EL (cell line): ENCODE measurements at regions not wholly inside any gene's neighbourhood (a gene's known extent, or its start where the extent isn't known, plus 50 kb on each side); places are given as distances from the start of the nearest gene placed in this dataset.
A peak's percentile ranks its signal among the peaks of the same experiment; 100 is the strongest.
"Not testable (repeated sequence)": the region's sequence is repeated elsewhere in the genome, so short reads cannot be mapped to it uniquely, and the experiment has no call there.

Source experiments
- DNase-seq: peaks from one replicate; pipeline ENCODE4 v3.0.0-alpha.2; 2016

- no peak for DNase-seq
Measured at GRCh38 chr9:42378418-42378815, 195.0 kb downstream of the SPATA31A6 start.

DNA sequence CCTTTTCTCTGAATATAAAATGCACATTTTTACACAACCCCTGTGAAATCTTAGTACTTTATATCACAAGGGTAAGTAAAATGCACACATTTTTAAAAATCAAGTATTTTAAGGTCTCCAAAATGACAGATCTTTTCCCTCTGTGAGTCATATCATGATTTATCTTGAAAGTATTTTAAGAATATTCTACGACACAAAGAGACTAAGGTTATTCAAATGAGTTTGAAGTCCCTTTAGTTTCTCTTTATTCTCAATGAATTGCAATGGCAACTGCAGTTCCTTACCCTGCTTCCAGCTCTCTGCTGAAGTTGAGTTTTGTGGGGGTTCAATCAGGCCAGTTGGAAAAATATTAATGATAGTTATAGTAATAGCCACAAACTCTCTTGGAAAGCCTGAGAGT lies 196.1 kb downstream of the SPATA31A6 start:
- not testable (repeated sequence) for DNase-seq

DNA sequence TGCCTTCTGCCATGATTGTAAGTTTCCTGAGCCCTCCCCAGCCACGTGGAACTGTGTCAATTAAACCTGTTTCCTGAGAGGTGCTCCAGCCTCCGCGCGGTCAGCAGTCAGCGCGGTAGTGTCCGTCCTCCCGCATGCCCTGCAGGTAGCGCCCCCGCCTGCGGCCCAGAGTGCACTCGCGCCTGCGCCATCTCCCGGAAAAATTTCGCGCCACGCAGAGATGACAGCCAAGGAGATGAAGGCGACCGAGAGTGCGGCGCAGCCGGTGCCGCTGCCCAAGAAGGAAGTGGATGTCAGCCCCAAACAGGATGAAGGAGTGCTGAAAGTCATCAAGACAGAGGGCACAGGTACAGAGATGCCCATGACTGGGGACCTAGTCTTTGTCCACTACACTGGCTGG lies 201.1 kb downstream of the SPATA31A6 start:
- DNase-seq, result not testable (repeated sequence)

GRCh38 chr9:42385574-42386120 lies 202.2 kb downstream of the SPATA31A6 start:
- not testable (repeated sequence) for DNase-seq

DNA sequence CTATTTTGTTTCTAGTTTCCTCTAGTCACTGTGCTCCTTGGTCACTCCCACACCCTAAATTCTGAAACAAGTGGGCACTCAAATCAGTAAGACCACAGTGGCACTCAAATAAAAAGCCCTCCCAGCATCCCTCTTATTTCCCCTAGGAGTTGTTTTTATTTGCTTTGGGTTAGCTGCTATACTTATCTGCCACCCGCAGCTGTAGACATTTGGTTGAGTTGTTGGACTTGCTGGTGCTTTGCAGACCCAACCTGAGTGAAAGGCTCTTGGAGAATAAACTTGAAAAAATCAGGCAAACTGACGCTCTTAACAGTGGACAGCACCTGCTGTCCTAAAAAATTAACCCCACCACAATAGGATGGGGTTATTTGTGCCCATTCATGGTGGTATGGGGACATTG lies 203.0 kb downstream of the SPATA31A6 start:
- no peak for DNase-seq

DNA sequence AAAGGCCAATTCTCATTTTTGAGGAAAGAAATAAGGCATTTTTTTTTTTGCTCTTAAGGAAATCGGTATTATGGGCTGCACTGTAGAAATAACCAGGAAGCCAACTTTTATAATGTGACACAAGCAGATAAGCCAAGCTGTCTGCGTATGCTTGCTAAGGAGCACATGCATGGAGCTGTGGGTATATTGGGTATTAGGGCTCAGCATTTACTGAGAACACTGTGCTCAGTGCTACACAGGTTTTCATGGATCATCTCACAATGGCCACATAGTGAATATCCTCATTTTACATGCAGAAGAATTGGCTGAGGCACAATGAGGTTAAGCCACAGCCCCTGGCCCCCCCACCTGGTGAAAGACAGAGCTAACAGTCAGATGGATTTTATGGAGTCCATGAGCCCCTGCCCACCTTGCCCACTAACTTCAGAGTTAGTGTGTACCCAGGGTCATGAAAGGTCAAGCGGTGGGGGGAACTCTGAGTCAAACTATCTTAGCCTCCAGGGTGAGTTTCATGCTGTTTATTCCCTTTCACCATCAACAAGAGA lies 204.8 kb downstream of the SPATA31A6 start:
- DNase-seq, result no peak

DNA sequence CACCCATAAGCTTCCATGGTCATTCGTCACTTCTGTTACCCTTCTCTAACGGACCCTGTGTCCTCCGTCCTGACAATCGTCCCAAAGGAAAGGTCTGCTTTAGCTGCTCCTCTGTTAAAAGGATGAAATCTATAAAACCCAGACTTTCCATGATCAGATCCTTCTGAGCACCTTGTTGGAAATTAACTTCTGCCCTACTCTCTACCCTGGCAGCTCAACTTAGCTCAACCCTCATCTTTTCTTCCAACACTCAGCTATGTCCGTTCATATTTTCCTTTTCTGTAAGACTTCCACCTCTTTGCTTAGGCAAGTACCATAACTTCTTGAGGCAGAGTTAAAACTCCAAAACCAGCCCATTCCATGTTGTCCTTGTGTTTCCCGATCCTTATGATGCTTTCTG lies 205.4 kb downstream of the SPATA31A6 start:
- DNase-seq, result no peak

DNA sequence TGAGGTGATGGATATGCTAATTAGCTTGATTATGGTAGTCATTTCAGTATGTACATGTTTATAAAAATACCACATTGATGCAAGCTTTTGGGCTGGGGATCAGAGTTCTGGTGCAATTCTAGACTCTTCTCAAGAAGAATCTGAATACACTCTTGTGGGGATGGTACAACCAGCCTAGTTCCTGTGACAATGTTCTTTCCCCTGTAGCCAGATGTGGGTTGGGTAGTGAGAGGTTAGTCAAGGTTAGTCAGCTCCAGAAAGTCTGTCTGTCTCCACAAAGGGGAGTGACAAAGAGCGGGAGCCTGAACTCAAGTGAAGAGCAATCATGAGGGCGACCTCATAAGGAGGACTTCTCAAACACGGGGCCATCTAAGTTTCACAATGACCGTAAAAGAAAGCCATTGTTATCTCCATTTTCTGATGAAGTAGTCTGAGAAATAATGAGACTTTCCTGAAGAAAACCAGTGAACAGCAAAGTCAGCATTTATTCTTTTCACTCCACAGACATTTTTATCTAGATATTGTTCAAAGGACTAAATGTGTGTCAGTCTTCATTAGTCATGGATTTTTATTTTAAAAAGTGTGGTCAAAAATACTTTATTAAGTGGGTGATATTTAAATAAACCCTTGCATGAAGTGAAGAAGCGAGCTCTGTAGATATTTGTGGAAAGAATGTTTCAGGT lies 209.5 kb downstream of the SPATA31A6 start:
- DNase-seq, result not testable (repeated sequence)

DNA sequence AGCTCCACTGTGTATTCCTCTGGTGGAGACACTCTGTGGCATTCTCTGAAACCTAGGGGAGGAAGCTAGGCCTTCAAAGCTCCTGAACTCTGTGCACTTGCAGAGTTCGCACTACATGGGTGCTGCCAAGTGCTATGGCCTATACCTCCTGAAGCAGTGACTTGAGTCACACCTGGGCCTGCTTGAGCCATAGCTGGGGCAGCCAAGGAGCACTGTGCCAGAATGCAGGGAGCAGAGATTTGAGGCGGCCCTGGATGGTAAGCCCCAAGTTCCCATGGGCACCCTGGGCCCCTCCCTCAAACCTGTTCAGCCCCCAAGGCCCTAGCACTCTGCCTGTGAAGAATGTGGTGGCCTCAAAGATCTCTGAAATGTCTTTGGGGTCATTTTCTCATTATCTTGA lies 212.9 kb downstream of the SPATA31A6 start:
- no peak for DNase-seq

DNA sequence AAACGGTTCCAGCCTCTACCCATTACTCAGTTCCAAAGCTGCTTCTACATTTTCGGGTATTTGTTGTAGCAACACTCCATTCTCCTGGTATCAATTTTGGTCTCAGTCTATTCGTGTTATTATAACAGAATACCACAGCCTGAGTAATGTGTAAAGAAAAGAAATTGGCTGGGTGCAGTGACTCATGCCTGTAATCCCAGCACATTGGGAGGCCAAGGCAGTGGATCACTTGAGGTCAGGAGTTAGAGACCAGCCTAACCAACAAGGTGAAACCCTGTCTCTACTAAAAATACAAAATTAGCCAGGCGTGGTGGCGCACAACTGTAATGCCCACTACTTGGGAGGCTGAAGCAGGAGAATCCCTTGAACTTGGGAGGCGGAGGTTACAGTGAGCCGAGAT lies 213.9 kb downstream of the SPATA31A6 start:
- peak; percentile 28 for DNase-seq

DNA sequence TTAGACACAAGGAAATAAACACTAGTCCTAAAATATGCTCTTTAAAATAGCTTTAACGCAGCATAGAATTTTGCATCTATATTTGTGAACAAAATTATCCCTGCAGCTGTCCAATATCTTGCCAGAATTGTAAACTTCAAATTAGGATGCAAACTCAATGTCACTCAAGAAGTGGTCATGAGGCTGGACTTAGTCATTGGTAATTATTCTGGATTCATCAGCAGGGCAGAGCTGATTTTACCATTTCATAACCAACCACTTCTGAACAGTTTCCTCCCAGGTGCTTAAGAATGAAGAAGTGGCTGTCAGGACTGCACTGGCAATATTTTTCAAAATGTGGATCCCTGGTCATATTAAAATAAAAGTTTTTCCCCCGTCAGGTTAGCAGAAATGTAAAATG lies 219.5 kb downstream of the SPATA31A6 start:
- DNase-seq, result not testable (repeated sequence)

GRCh38 chr9:42409581-42409980 lies 226.1 kb downstream of the SPATA31A6 start:
- DNase-seq, result not testable (repeated sequence)

DNA sequence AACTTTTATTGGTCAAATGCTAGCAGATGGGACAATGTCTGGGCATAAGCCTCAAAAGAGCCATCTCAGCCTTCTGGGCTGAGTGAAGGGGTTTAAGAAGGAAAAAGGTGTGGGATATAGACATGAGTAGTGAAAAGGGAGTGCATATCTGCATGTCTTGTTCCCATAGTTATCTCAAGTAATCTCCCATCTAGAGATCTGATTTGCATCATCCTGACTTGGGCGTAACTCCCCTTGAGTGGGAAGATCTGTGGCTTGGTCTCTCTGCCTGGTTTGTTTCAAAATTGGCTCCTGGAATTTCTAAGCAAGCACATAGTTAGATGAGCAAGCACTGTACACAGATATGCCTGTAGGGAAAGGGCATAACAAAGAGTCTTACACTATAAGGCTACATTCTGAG lies 228.9 kb downstream of the SPATA31A6 start:
- DNase-seq, result not testable (repeated sequence)

DNA sequence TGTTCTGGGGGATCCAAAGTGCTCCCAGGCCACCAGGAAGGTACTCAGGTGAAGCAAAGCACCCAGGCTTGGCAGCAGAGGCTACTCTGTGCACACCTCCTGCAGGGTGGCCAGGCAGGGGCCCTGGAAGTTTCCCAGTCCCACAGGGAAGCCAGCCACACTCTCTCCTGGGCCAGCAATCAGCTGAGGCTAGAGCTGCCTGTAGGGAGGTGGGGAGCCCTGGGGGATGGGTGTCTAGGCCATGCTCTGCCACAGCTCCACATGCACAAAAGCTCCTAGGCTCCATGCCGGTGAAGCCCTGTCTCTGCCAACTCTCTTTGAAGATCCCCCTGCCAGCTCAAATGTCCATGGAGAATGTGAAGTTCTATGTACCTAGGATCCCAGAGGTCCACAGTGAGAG lies 231.4 kb downstream of the SPATA31A6 start:
- DNase-seq, result not testable (repeated sequence)

GRCh38 chr9:42419652-42420051 lies 236.2 kb downstream of the SPATA31A6 start:
- DNase-seq, result not testable (repeated sequence)

- not testable (repeated sequence) for DNase-seq
Measured at GRCh38 chr9:42420324-42420723, 236.9 kb downstream of the SPATA31A6 start.

DNA sequence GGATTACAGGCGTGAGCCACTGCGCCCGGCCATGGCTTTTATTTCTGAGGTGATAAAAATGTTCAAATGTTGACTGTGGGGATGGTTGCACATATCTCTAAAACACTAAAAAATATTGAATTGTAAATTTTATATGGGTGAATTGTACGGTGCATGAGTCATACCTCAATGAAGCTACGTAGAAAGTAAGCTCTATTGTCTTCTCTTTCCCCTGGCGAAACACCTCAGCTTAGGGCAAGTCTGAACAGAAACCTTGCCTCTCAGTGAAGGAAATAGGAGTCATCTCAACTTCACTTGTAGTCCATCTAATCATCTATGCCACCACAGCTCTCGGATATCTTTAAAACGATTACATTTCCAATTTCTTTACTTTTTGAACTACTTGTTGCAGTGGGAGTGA lies 238.2 kb downstream of the SPATA31A6 start:
- not testable (repeated sequence) for DNase-seq

DNA sequence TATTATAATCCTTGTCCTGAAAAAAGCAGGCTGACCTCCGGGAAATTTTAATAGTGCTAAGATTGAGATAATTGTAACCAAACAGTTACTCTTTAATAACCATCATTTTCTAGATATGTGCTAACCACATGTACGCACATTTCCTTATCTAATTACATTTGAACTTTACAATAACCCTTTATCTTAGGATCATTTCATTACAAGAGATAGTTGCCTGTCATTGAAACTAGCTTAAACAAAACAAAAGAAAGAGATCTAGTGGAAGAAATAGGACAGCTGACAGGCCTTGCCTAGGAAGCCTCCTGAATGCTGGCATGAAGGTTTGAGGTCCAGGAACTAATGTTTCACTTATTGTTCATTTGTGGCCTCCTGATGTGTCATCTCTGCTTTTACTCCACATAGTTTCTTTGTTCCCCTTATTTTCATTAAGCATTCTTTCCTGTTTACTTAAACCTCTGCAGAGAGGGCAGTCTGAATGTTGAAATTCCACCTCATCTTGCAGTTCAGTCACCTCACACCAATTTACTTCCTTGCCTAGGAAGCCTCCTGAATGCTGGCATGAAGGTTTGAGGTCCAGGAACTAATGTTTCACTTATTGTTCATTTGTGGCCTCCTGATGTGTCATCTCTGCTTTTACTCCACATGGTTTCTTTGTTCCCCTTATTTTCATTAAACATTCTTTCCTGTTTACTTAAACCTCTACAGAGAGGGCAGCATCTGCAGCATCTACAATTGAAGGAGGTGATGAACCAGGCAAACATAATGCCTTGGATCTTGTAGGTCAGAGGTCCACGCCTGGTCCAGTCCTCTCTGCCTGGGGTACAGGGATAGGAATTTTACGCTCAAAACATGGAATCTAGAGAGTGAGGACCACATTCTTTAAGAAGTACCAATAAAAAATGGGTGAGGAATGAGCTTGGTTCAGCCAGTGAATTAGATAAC lies 247.5 kb downstream of the SPATA31A6 start:
- DNase-seq, result peak; percentile 9

DNA sequence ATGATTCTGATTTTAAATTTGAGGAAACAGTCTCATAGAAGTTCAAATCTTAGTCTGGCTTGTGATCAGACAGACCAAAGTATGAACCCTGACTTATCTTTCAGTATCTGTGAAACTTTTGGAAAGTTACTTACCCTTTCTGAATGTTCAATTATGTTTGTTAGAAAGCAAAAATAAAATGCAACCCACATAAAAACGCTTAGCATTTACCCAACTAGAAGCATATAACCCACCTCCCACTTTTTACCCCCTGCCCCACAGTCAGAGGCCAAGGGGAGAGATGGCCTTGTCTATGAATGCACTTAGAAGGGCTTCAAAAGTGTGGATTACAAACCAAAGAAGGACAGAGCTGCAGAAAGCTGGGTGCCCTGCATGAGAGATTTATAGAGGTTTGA lies 248.2 kb downstream of the SPATA31A6 start:
- not testable (repeated sequence) for DNase-seq

DNA sequence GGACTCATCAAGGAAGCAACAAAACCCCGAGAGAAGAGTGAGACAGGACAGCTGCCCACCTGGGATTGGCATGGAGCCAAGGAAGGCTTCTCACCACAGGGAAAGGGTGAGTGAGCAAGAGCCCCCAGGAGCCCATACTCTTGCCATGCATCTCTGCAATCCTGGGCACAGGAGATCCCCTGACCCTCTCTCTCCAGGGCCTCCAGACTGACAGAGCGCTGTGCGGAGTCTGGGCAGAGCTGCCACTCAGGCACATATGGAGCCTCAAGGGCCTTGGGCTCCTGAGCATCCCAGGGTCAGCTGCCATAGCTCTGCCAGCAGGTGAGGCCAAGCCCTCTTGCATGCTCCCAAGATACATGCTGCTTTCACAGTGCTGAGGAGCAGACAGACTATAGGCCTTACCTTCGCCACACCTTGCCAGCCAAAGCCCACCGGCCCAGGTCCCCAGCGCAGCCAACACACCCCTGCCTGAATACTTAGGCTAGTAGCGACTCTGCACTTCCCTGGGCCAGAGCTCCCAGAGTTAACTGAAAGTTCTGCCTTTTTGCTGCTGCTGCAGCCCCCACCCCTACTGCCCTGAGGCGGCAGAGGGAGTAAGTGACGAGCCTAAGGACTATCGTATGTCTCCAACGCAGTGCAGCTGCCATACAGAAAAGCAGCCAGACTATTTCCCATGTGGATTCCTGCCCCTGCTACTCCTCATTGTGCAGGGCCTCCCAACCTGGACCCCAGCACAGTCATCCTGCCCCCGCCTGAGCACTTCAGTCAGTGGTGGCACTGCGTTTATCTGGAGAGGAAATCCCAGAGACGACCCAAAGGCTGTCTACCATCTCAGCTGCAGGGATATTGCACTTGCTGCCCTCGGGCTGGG lies 251.6 kb downstream of the SPATA31A6 start:
- DNase-seq, result not testable (repeated sequence)

DNA sequence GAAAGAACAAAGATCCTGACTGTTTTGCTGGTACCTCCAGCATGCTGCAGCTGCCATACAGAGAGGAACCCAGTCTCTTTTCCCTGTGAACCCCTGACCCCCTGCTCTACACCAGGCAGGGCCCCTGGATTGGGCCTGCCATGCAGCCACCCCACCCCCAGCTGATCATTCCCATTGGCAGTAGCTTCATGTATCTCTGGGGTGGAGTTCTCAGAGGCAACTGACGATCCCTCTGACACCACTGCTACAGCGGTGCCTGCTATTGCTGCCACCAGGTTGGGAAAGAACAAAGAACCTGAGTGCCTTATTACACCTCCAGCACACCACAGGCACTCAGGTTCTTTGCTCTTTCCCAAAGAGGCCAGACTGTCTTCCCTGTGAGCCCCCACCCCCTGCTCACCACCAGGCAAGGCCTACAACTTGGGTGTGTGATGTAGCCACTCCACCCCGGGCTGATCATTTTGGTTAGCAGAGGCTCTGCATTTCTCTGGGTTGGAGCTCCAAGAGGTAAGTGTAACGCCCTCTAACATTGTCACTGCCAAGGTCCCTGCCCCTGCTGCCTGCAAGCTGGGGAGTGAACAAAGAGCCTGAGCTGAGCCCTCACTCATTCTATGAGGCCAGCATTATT lies 252.4 kb downstream of the SPATA31A6 start:
- DNase-seq, result not testable (repeated sequence)
